Natural killer cell (primary cell): ENCODE measurements at regions not wholly inside any gene's neighbourhood (a gene's known extent, or its start where the extent isn't known, plus 50 kb on each side); places are given as distances from the start of the nearest gene placed in this dataset.

Source experiments
- ATAC-seq, 3 donors: fragments of 150-1000 bp in 2 of 3; fragments of 200-7000 bp in 1 of 3; cut with Tn5 transposase; 1 replicate in 1 of 3; 2 replicates in 2 of 3; pipeline ENCODE4 v1.10.0; 2021; ENCODE audit warnings: mild to moderate bottlenecking in 2 of 3, moderate library complexity in 2 of 3
- DNase-seq, 2 donors: peaks; one replicate each; pipeline versions ENCODE4 v3.0.0 to v3.0.0-alpha.2; 2013 to 2021; ENCODE audit warnings: mixed read lengths in 1 of 2
- H3K27ac ChIP-seq: one replicate; pipeline ENCODE4 v1.5.1; 2013; ENCODE audit warnings: mild to moderate bottlenecking, low read length
- H3K27me3 ChIP-seq: one replicate; pipeline ENCODE4 v1.6.1; 2013; ENCODE audit warnings: low read length; ENCODE audit not compliant: control insufficient read depth, insufficient read depth
- H3K36me3 ChIP-seq: one replicate; pipeline ENCODE4 v1.6.1; 2013; ENCODE audit warnings: low read length; ENCODE audit not compliant: control insufficient read depth, insufficient read depth
- H3K4me1 ChIP-seq: one replicate; pipeline ENCODE4 v1.6.1; 2013; ENCODE audit warnings: low read length; ENCODE audit not compliant: control insufficient read depth, insufficient read depth
- H3K4me3 ChIP-seq: one replicate; pipeline ENCODE4 v1.5.1; 2013; ENCODE audit warnings: low read length
- H3K9me3 ChIP-seq: one replicate; pipeline ENCODE4 v1.6.1; 2013; ENCODE audit warnings: low read length; ENCODE audit not compliant: control insufficient read depth, insufficient read depth
- H3K27ac Mint-ChIP-seq, 2 donors: one replicate each; pipeline ENCODE4 v1.8.0; 2022; ENCODE audit warnings: mild to moderate bottlenecking in 2 of 2, mixed read lengths in 2 of 2, moderate library complexity in 1 of 2
- H3K27me3 Mint-ChIP-seq, 2 donors: one replicate each; pipeline ENCODE4 v1.8.0; 2022; ENCODE audit warnings: low read depth in 2 of 2, mixed read lengths in 2 of 2
- H3K36me3 Mint-ChIP-seq: one replicate; pipeline ENCODE4 v1.8.0; 2022; ENCODE audit warnings: mixed read lengths
- H3K4me1 Mint-ChIP-seq, 2 donors: one replicate each; pipeline ENCODE4 v1.8.0; 2022; ENCODE audit warnings: mixed read lengths in 2 of 2
- H3K4me3 Mint-ChIP-seq: one replicate; pipeline ENCODE4 v1.8.0; 2022; ENCODE audit warnings: mild to moderate bottlenecking, moderate library complexity, mixed read lengths
- H3K9me3 Mint-ChIP-seq, 2 donors: one replicate each; pipeline ENCODE4 v1.8.0; 2022; ENCODE audit warnings: mixed read lengths in 2 of 2
- WGBS: methylation state at CpG from one replicate; pipeline ENCODE4 v1.1.7; 2013; ENCODE audit warnings: missing lambda C conversion rate; ENCODE audit not compliant: insufficient coverage; 5-methylcytosine and 5-hydroxymethylcytosine counted together
- intact Hi-C: fragments of 100-400 bp; cut with micrococcal nuclease; formaldehyde crosslinking; loops from one replicate; pipeline ENCODE4 v1.14.2; 2022
- TF ChIP-seq, protein P1 (sequence below): fragments of 200-600 bp; IDR thresholded peaks from one replicate; pipeline ENCODE4 v1.8.0; 2022; ENCODE audit warnings: antibody characterized with exemption

DNA sequence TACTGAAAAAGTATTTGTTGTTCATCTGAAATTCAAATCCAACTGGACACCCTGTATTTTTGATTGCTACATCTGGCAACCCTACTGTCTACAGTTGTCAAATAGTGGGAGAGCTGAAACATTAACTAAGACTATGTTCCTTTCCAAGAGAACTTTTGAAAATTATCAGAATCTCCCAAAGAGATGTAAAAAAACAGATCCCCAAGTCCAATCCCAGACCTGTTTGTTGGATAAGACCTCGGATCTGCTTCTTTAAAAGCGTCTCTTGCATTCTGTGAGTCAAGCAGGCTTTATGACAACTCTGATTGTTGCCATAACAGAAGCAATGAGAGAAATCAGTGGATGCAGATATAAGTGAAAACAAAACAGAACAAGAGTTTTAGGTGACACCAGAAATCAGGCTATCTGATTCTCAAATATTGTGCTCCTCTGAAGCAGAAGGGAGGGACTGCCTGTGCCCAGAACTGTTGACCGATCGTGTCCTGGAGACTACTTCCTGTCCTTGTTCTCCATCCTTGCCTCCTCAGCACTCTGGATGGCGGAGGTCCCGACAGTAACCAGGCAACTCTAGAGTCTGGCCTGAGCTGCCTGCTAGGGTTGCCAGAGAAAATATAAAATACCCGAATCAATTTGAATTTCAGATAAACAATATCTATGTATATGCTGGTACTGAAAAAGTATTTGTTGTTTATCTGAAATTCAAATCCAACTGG lies 853.8 kb downstream of the MAFB start:
- Mint-ChIP-seq H3K4me1 (no peaks in the 10 kb centered on the region), H3K27me3 (peaks cover 0 to 4% of the 10 kb centered on the region in 2 donors), H3K36me3 (no peaks in the 10 kb centered on the region), H3K27ac (no peak overlapping the region), H3K4me3 (no peak overlapping the region), H3K9me3 (peaks cover 0 to 4% of the 10 kb centered on the region in 2 donors)
- H3K9me3 ChIP-seq: no peaks in the 10 kb centered on the region
- TF ChIP-seq, protein P1, sequence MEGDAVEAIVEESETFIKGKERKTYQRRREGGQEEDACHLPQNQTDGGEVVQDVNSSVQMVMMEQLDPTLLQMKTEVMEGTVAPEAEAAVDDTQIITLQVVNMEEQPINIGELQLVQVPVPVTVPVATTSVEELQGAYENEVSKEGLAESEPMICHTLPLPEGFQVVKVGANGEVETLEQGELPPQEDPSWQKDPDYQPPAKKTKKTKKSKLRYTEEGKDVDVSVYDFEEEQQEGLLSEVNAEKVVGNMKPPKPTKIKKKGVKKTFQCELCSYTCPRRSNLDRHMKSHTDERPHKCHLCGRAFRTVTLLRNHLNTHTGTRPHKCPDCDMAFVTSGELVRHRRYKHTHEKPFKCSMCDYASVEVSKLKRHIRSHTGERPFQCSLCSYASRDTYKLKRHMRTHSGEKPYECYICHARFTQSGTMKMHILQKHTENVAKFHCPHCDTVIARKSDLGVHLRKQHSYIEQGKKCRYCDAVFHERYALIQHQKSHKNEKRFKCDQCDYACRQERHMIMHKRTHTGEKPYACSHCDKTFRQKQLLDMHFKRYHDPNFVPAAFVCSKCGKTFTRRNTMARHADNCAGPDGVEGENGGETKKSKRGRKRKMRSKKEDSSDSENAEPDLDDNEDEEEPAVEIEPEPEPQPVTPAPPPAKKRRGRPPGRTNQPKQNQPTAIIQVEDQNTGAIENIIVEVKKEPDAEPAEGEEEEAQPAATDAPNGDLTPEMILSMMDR: no peak
- WGBS: 90% methylated on average over 6 of the region's 7 CpGs
- DNase-seq: no peak
- no peak for ATAC-seq
- H3K27ac ChIP-seq: no peak overlapping the region
- H3K27me3 ChIP-seq: no peaks in the 10 kb centered on the region
- H3K4me1 ChIP-seq: no peaks in the 10 kb centered on the region
- H3K36me3 ChIP-seq: no peaks in the 10 kb centered on the region
- intact Hi-C loops: loop anchor here (10.0 kb wide), 1 partner anchor 60 kb away; no protein-coding TSS in a partner anchor
- H3K4me3 ChIP-seq: no peak overlapping the region

GRCh38 chr20:39830903-39831302 lies 858.1 kb downstream of the MAFB start:
- no peak overlapping the region for H3K4me3 Mint-ChIP-seq

DNA sequence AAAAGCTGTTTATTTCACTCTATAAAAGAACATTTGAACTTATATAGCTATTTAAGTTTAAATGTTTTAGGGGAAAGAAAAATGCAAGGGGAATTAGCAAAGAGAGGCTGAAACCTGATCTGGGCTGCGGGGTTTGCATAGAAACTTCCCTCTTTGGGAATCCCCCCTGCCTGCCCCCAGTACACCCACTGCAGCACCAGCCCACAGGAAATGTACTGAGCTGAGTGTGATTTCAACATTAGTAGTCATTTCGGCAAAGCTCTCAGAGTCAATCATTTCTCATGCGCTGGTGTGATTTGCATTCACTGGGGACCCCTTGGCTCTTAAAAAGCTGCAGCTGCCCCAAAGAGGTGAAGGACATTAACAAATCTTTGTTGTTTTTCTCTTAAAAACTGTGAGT lies 859.4 kb downstream of the MAFB start:
- Histone ChIP-seq H3K27me3 (no peaks in the 10 kb centered on the region), H3K4me1 (no peaks in the 10 kb centered on the region), H3K4me3 (no peak overlapping the region), H3K27ac (no peak overlapping the region), H3K9me3 (no peaks in the 10 kb centered on the region), H3K36me3 (no peaks in the 10 kb centered on the region)
- Mint-ChIP-seq H3K9me3 (peaks cover 0 to 4% of the 10 kb centered on the region in 2 donors), H3K4me1 (no peaks in the 10 kb centered on the region), H3K36me3 (no peaks in the 10 kb centered on the region), H3K27ac (no peak overlapping the region), H3K4me3 (no peak overlapping the region), H3K27me3 (peaks cover 0 to 2% of the 10 kb centered on the region in 2 donors)
- DNase-seq: no peak
- 8% methylated on average over 3 of the region's 3 CpGs for WGBS
- TF ChIP-seq, protein P1: no peak
- intact Hi-C loops: loop anchor here (10.0 kb wide), 1 partner anchor 65 kb away; no protein-coding TSS in a partner anchor
- ATAC-seq: no peak

More at GRCh38 chr20:39830903-39831302, 858.1 kb downstream of the MAFB start:
- peaks cover 0 to 4% of the 10 kb centered on the region in 2 donors for H3K9me3 Mint-ChIP-seq
- H3K4me1 ChIP-seq: no peaks in the 10 kb centered on the region
- no peaks in the 10 kb centered on the region for H3K9me3 ChIP-seq
- no peak overlapping the region for H3K4me3 ChIP-seq
- DNase-seq (no peak), ATAC-seq (no peak)
- no peak overlapping the region for H3K27ac Mint-ChIP-seq
- no peaks in the 10 kb centered on the region for H3K27me3 ChIP-seq
- no CpG with 5 or more reads among the region's 2 CpGs for WGBS
- no peaks in the 10 kb centered on the region for H3K36me3 ChIP-seq
- H3K4me1 Mint-ChIP-seq: no peaks in the 10 kb centered on the region
- no peak overlapping the region for H3K27ac ChIP-seq
- TF ChIP-seq, protein P1: no peak
- intact Hi-C loops: loop anchor here (10.0 kb wide), 1 partner anchor 64 kb away; no protein-coding TSS in a partner anchor
- peaks cover 0 to 2% of the 10 kb centered on the region in 2 donors for H3K27me3 Mint-ChIP-seq
- H3K36me3 Mint-ChIP-seq: no peaks in the 10 kb centered on the region
